ENCODE measurements at regions not wholly inside any gene's neighbourhood (a gene's known extent, or its start where the extent isn't known, plus 50 kb on each side); places are given as distances from the start of the nearest gene placed in this dataset.

DNA sequence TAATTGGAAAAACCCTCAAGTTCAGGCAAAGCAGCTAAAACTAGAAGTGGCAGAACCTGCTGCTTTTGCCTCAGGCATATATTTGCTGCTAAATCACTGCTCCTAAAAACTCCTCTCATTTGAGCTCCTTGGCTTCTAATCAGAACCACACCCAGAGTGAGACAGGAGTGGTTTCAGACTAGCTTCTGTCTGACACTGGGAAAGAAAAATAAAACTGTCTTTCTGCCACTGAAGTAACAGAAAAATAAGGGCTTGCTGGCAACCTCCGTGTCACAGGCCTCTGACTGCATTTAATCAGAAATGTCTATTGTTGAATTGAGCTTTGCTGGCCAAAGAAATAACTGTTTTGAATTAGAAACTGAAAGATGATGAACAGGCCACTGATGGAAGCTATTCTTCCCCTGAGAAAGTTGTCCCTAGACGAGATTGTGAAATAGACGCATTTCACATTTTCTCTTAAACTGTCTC, 52.1 kb upstream of the RAP2C start:
- TF ChIP-seq, protein P1, sequence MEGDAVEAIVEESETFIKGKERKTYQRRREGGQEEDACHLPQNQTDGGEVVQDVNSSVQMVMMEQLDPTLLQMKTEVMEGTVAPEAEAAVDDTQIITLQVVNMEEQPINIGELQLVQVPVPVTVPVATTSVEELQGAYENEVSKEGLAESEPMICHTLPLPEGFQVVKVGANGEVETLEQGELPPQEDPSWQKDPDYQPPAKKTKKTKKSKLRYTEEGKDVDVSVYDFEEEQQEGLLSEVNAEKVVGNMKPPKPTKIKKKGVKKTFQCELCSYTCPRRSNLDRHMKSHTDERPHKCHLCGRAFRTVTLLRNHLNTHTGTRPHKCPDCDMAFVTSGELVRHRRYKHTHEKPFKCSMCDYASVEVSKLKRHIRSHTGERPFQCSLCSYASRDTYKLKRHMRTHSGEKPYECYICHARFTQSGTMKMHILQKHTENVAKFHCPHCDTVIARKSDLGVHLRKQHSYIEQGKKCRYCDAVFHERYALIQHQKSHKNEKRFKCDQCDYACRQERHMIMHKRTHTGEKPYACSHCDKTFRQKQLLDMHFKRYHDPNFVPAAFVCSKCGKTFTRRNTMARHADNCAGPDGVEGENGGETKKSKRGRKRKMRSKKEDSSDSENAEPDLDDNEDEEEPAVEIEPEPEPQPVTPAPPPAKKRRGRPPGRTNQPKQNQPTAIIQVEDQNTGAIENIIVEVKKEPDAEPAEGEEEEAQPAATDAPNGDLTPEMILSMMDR (IDR thresholded peaks at IDR 0.05; ENCODE audit: unreplicated experiment in 3 of 3) = no peak
- H3K27ac Mint-ChIP-seq = peak overlapping the region; percentile 51 to 56 (median 52)
- H3K36me3 Mint-ChIP-seq (ENCODE audit: low read depth) = peaks cover 7% of the 10 kb centered on the region
- H3K27me3 Mint-ChIP-seq (ENCODE audit: low read depth) = no peaks in the 10 kb centered on the region
- peaks cover 25% of the 10 kb centered on the region for H3K4me1 Mint-ChIP-seq
- H3K9me3 Mint-ChIP-seq = peaks cover 10% of the 10 kb centered on the region
- no peak overlapping the region for H3K4me3 Mint-ChIP-seq

DNA sequence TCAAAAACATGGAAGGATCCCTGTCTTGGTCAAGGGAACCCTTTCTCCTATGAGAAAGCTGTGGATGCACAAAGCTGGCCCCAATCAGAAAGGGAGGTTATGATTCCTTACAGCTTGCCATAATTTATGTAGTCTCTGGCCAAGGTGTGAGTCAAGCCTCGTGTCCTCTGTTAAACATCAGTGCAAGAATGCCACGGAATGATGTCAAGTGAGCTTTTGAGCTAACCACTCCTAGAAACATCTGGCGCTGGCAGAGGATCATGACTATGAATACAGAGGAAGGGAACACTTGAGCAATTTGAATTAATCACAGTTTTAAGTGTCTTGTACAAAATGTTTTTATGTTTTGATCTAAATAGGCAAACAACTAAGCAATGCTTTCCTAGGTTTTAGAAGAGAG, 51.5 kb upstream of the RAP2C start:
- peaks cover 3% of the 10 kb centered on the region for H3K36me3 Mint-ChIP-seq (ENCODE audit: low read depth)
- TF ChIP-seq, protein P1 (IDR thresholded peaks at IDR 0.05; ENCODE audit: unreplicated experiment in 3 of 3) = no peak
- H3K27me3 Mint-ChIP-seq (ENCODE audit: low read depth) = no peaks in the 10 kb centered on the region
- H3K27ac Mint-ChIP-seq = peak overlapping the region; percentile 51 to 56 (median 52)
- peaks cover 25% of the 10 kb centered on the region for H3K4me1 Mint-ChIP-seq
- no peak overlapping the region for H3K4me3 Mint-ChIP-seq
- peaks cover 6% of the 10 kb centered on the region for H3K9me3 Mint-ChIP-seq

DNA sequence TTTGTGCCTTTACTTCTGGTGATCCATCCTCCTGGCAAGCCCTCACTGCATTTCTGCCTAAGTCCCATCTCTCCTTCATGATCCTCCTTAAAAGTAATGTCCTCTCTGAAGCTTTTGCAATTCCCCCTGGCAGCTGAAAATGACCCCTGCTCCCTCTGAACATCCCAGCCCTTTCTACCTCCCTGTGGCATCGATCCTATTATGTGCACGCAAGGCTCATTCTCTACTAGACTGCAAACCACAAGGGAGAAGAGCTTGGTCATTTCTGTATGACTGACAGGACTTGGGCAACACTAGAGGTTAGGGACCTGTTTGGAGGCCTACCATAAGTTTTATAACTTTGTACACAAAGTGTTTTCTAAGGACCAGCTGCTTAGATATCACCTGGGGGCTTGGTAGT, 50.8 kb upstream of the RAP2C start:
- peaks cover 7% of the 10 kb centered on the region for H3K36me3 Mint-ChIP-seq (ENCODE audit: low read depth)
- peaks cover 4% of the 10 kb centered on the region for H3K9me3 Mint-ChIP-seq
- H3K4me1 Mint-ChIP-seq = peaks cover 25% of the 10 kb centered on the region
- no peak overlapping the region for H3K4me3 Mint-ChIP-seq
- TF ChIP-seq, protein P1 (IDR thresholded peaks at IDR 0.05; ENCODE audit: unreplicated experiment in 3 of 3) = no peak
- peak overlapping the region in 1 of 3 experiments; percentile 51 for H3K27ac Mint-ChIP-seq
- no peaks in the 10 kb centered on the region for H3K27me3 Mint-ChIP-seq (ENCODE audit: low read depth)

All from nephron (organoid).